AG09319 (cell line): ENCODE measurements at regions not wholly inside any gene's neighbourhood (a gene's known extent, or its start where the extent isn't known, plus 50 kb on each side); places are given as distances from the start of the nearest gene placed in this dataset.

ENCODE experiments used
- DNase-seq: peaks from one replicate; pipeline ENCODE4 v3.0.0-alpha.2; 2010; ENCODE audit warnings: low read depth; ENCODE audit errors: extremely low read depth
- CTCF ChIP-seq: IDR thresholded peaks from 2 replicates; pipeline ENCODE4 v1.5.1; 2011; ENCODE audit warnings: low read depth, mild to moderate bottlenecking, inconsistent platforms, low read length, moderate library complexity

DNA sequence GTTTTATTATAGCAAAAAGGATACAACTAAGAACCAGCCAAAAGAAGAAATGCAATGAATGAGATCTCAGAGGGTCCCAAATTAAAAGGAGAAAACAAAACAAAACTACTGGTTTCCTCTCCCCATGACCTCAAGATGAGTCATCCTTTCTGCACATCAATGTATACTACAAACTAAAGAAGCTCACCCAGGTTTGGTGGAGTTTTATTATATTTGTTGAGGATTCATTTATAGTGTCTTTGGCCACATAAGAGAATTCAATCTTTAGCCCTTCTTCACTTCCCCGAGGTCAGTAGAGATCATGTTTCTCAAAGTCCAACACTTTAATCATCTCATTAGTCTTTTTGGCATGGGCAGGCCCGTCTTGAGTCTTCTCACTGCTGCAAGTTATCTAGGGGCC lies 210.6 kb downstream of the SLC6A15 start:
- TF ChIP-seq CTCF = no peak
- DNase-seq = no peak

DNA sequence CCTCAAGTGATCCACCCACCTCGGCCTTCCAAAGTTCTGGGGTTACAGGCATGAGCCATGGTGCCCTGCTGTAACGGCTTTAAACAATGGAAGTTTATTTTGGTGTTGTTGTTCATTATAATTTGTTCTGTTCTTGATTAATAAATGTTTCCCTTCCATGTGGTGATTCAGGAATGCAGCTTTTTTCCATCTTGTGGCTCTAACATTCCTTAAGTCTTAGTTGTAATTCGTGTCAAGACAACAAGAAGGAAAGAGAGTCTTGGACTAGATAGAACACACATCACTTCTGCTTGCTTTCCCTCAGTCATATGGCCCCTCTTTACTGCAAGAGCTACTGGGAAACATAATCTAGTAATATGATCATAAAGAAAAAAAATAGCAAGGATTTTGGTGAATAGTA lies 211.6 kb downstream of the SLC6A15 start:
- no peak for TF ChIP-seq CTCF
- no peak for DNase-seq

- no peak for TF ChIP-seq CTCF
- DNase-seq = no peak
Observed at GRCh38 chr12:84698576-84699333, 213.8 kb downstream of the SLC6A15 start.

DNA sequence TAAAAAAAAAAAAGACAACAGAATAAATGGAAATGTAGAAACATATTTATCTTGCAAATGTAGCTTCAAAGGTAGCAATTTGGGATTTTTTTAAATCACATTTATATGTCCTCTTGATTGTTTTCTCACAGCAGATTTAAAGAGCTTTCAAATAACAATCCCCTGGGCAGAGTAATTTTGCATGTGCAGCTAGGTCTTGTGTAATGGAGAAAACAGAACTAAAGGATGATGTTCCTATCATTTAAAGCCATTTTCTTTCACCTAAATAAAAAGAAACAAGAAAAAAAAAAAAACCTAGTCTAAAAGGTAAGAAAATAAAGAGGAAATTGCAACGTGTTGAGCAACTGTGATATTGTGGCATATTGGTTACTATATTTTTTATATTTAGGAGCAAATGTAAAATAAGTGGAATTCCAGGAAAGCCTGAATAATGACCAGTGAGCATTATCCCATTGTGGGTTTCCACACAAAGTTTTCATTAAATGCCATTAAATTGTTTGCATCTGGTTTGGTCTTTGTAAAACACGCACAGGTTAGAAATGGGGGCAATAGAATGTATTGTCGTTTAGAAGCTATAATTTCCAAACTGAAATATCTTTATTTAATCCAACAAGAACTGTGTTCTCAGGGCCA lies 215.6 kb downstream of the SLC6A15 start:
- DNase-seq = no peak
- TF ChIP-seq CTCF = no peak

GRCh38 chr12:84696281-84696680 lies 216.3 kb downstream of the SLC6A15 start:
- no peak for DNase-seq
- TF ChIP-seq CTCF = no peak

- no peak for TF ChIP-seq CTCF
- no peak for DNase-seq
Observed at GRCh38 chr12:84694116-84694515, 218.5 kb downstream of the SLC6A15 start.

DNA sequence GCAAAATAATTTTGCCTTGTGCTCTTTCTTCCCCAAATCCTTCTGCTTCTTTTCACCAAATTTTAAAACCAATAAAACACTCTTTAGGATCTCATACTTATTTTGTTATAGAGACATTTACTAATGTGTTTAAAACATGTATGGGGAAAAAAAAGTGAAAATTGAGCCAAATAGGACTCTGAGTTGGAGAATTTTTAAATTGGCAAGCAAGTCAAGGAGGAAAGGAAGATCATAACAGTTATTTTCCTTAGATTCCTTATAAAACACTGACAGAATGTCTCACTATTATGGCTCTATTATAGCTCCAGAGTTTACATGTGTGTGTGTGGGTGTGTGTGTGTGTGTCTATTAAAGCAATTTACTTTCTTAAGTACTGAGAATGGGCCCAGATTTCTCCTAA lies 220.5 kb downstream of the SLC6A15 start:
- DNase-seq = no peak
- no peak for TF ChIP-seq CTCF
